Smooth muscle cell of the brain vasculature (primary cell): ENCODE measurements at regions not wholly inside any gene's neighbourhood (a gene's known extent, or its start where the extent isn't known, plus 50 kb on each side); places are given as distances from the start of the nearest gene placed in this dataset.
"Not testable (repeated sequence)": the region's sequence is repeated elsewhere in the genome, so short reads cannot be mapped to it uniquely, and the experiment has no call there.

Experiments
- DNase-seq: peaks from one replicate; pipeline ENCODE4 v3.0.0-alpha.2; 2012; ENCODE audit warnings: low read depth, low spot score

GRCh38 chr18:70425236-70425635, 136.4 kb downstream of the SOCS6 start:
- no peak for DNase-seq

- DNase-seq: no peak
Observed at GRCh38 chr18:70423988-70424387, 135.1 kb downstream of the SOCS6 start.

GRCh38 chr18:70423120-70423519, 134.3 kb downstream of the SOCS6 start:
- DNase-seq: no peak

- DNase-seq: no peak
Observed at GRCh38 chr18:70422391-70422965, 133.6 kb downstream of the SOCS6 start.

- peak; percentile 57 for DNase-seq
Observed at GRCh38 chr18:70421471-70422390, 132.9 kb downstream of the SOCS6 start.

- DNase-seq: no peak
Observed at GRCh38 chr18:70420146-70420898, 131.5 kb downstream of the SOCS6 start.

GRCh38 chr18:70419526-70419925, 130.7 kb downstream of the SOCS6 start:
- no peak for DNase-seq

- no peak for DNase-seq
Observed at GRCh38 chr18:70418546-70419311, 129.9 kb downstream of the SOCS6 start.

- no peak for DNase-seq
Observed at GRCh38 chr18:70417847-70418246, 129.0 kb downstream of the SOCS6 start.

GRCh38 chr18:70416496-70416895, 127.7 kb downstream of the SOCS6 start:
- DNase-seq: no peak

- DNase-seq: no peak
Observed at GRCh38 chr18:70415823-70416488, 127.1 kb downstream of the SOCS6 start.

- DNase-seq: no peak
Observed at GRCh38 chr18:70414315-70414900, 125.6 kb downstream of the SOCS6 start.

GRCh38 chr18:70413455-70413854, 124.6 kb downstream of the SOCS6 start:
- no peak for DNase-seq

- no peak for DNase-seq
Observed at GRCh38 chr18:70411876-70412435, 123.1 kb downstream of the SOCS6 start.

- no peak for DNase-seq
Observed at GRCh38 chr18:70411307-70411706, 122.5 kb downstream of the SOCS6 start.

- DNase-seq: no peak
Observed at GRCh38 chr18:70405052-70405451, 116.2 kb downstream of the SOCS6 start.

GRCh38 chr18:70400476-70400875, 111.6 kb downstream of the SOCS6 start:
- no peak for DNase-seq

GRCh38 chr18:70398076-70398475, 109.2 kb downstream of the SOCS6 start:
- DNase-seq: no peak

GRCh38 chr18:70397259-70397925, 108.5 kb downstream of the SOCS6 start:
- DNase-seq: no peak

GRCh38 chr18:70395771-70396170, 106.9 kb downstream of the SOCS6 start:
- DNase-seq: not testable (repeated sequence)
